ENCODE measurements at regions not wholly inside any gene's neighbourhood (a gene's known extent, or its start where the extent isn't known, plus 50 kb on each side); places are given as distances from the start of the nearest gene placed in this dataset.

DNA sequence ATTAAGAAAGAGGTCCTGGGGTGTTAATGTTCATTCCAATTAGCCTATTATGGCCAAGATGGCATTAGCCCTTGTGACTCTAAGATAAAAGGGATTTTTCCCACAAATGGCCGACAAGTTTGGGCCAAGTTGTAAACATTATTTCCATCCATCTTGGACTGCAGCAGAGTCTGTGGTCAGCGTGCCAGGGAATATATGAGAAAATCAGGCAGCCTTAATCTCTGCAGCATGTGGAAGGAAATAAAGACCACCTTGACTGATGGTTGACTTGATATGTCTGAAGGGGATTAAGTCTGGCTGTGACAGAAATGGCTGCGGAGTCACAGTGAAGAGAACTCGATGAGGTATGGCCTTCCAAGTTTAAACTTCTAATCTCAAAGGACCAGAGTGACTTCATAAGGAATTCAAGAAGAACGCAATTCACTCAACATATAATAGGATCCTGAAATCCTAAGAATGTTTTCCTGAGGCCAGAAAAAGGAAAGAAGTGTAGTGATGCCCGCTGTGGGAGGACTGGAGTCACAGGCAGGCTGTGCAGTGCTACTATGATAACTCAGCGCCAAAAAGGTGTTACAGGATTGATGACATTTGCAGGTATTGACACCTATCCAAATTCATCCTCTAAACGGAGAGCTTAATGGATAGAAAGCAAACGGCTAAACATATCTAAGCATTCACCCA lies 287.1 kb downstream of the SEC61B start:
- DNase-seq (no peak), ATAC-seq (ENCODE audit: low FRiP score in 2 of 2) (no peak)
- Histone ChIP-seq H3K4me1 (no peaks in the 10 kb centered on the region), H3K9me3 (no peaks in the 10 kb centered on the region), H3K27me3 (no peaks in the 10 kb centered on the region), H3K27ac (no peak overlapping the region), H3K36me3 (no peaks in the 10 kb centered on the region), H3K4me3 (no peak overlapping the region)
- WGBS, 2 donors: 68 to 76% methylated on average over 9 of the region's 9 CpGs
- TF ChIP-seq POLR2AphosphoS5 (IDR thresholded peaks at IDR 0.05) (no peak), EP300 (IDR thresholded peaks at IDR 0.05) (no peak), POLR2A (IDR thresholded peaks at IDR 0.05) (no peak)
- TF ChIP-seq, protein P1, sequence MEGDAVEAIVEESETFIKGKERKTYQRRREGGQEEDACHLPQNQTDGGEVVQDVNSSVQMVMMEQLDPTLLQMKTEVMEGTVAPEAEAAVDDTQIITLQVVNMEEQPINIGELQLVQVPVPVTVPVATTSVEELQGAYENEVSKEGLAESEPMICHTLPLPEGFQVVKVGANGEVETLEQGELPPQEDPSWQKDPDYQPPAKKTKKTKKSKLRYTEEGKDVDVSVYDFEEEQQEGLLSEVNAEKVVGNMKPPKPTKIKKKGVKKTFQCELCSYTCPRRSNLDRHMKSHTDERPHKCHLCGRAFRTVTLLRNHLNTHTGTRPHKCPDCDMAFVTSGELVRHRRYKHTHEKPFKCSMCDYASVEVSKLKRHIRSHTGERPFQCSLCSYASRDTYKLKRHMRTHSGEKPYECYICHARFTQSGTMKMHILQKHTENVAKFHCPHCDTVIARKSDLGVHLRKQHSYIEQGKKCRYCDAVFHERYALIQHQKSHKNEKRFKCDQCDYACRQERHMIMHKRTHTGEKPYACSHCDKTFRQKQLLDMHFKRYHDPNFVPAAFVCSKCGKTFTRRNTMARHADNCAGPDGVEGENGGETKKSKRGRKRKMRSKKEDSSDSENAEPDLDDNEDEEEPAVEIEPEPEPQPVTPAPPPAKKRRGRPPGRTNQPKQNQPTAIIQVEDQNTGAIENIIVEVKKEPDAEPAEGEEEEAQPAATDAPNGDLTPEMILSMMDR (IDR thresholded peaks at IDR 0.05): no peak

DNA sequence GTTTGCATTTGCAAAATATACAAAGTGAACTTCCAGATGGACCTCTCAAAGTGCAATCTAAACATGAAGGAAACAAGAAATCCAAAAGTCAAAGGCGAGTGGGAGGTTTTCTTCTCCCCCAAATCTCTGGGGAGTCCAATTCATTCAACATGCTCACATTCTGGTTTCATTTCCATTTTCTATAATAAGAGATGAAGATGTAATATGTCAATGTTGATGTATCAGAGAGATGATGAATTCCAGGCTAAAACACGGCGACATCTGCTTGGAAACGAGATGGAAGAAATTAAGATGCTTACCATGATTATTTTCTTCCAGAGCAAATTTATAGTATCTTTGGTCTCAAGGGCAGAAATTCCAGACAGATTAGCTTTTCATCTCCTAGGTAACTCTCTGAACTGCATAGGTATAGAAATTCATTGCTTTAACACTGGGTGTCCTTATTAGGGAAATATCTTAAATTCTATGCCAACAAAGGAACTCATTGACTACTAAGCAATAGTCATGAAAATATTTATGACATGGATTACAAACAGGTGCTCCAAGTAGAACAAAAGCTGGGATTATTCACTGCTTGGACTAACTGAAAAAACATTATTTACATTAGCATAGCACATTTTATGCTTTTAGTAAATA lies 287.9 kb downstream of the SEC61B start:
- H3K4me1 ChIP-seq: no peaks in the 10 kb centered on the region
- no peak for TF ChIP-seq POLR2A (IDR thresholded peaks at IDR 0.05)
- no peak for TF ChIP-seq POLR2AphosphoS5 (IDR thresholded peaks at IDR 0.05)
- TF ChIP-seq, protein P1 (IDR thresholded peaks at IDR 0.05): no peak
- no peak for TF ChIP-seq EP300 (IDR thresholded peaks at IDR 0.05)
- no peak overlapping the region for H3K27ac ChIP-seq
- H3K36me3 ChIP-seq: no peaks in the 10 kb centered on the region
- ATAC-seq (ENCODE audit: low FRiP score in 2 of 2) (no peak), DNase-seq (no peak)
- H3K9me3 ChIP-seq: no peaks in the 10 kb centered on the region
- H3K4me3 ChIP-seq: no peak overlapping the region
- whole genome bisulfite sequencing, 2 donors: 65 to 79% methylated on average over 4 of the region's 4 CpGs
- H3K27me3 ChIP-seq: no peaks in the 10 kb centered on the region

DNA sequence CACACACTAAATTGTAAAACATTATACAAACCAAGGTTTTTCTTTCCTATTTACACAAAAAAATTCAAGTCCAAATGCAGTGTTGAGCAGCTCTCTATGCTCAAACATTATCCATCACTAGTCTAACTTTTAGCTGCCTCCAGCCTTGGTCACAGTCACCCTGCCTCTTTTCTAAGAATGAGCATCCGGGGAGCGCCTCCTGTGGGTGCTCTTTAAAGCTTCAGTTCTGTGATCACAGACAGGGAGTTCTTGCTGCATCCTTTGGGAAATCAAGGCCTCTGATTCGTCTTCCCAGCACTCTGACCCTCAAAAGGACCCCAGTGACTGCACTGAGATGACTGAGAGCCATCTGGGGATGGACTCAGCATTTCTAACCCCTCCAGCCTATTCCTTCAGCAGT lies 289.6 kb downstream of the SEC61B start:
- Histone ChIP-seq H3K27ac (no peak overlapping the region), H3K4me3 (no peak overlapping the region), H3K9me3 (no peaks in the 10 kb centered on the region), H3K36me3 (no peaks in the 10 kb centered on the region), H3K27me3 (no peaks in the 10 kb centered on the region), H3K4me1 (no peaks in the 10 kb centered on the region)
- no peak for DNase-seq
- ATAC-seq (ENCODE audit: low FRiP score in 2 of 2): no peak
- TF ChIP-seq POLR2A (IDR thresholded peaks at IDR 0.05) (no peak), POLR2AphosphoS5 (IDR thresholded peaks at IDR 0.05) (no peak), EP300 (IDR thresholded peaks at IDR 0.05) (no peak)
- TF ChIP-seq, protein P1 (IDR thresholded peaks at IDR 0.05): no peak
- WGBS, 2 donors: 78 to 83% methylated on average over 3 of the region's 3 CpGs

DNA sequence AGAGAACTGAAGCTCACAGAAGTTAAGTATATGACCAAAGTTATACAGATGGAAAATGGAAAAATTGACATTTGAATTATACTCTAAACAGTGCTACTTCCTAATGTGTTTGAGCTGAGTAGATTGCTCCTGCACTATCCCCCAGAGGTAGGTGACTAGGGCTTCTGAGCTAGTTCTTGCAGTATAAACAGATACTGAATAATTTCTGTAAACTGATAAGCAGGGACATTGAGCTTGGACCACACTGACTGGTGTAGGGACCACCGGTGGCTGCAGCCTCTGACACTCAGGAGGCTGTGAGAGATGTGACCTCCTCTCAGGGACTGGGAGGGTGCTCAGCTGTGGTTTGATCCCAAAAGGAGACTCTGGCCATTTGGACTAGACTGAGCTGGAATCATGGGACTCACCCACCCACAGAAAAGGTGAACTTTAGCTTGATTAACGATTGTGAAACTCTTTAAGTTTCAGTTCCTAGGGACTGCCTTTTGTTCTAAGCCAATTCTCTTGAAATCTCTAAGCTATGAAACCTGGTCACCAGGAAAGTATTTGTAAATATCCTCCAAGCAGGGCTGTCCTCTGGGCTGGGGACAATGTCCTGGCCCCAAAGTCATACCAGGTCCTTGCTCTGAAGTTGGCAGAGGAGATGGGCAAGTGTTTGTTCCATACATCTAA lies 291.5 kb downstream of the SEC61B start:
- H3K27ac ChIP-seq: peak overlapping the region in 1 of 4 donors; percentile 8

More for the DNA sequence above, 291.5 kb downstream of the SEC61B start:
- ATAC-seq (ENCODE audit: low FRiP score in 2 of 2) (peak in 1 of 2 donors; percentile 40), DNase-seq (peak in 1 of 2 donors; percentile 23)
- Histone ChIP-seq H3K4me3 (no peak overlapping the region), H3K36me3 (no peaks in the 10 kb centered on the region), H3K9me3 (no peaks in the 10 kb centered on the region), H3K27me3 (no peaks in the 10 kb centered on the region), H3K4me1 (no peaks in the 10 kb centered on the region)
- TF ChIP-seq EP300 (IDR thresholded peaks at IDR 0.05): peak in 1 of 4 donors; percentile 46
- TF ChIP-seq POLR2A (IDR thresholded peaks at IDR 0.05): peak in 1 of 4 donors; percentile 13
- TF ChIP-seq, protein P1 (IDR thresholded peaks at IDR 0.05): no peak
- 58 to 70% methylated on average over 2 of the region's 2 CpGs for WGBS, 2 donors

Measured in upper lobe of left lung (tissue), 6 donors.